Ascending aorta (tissue), 2 donors: ENCODE measurements at regions not wholly inside any gene's neighbourhood (a gene's known extent, or its start where the extent isn't known, plus 50 kb on each side); places are given as distances from the start of the nearest gene placed in this dataset.

Experiments used
- DNase-seq, 2 donors: peaks; one replicate each; pipeline ENCODE4 v3.0.0-alpha.2; 2019; ENCODE audit warnings: low spot score in 2 of 2
- H3K27ac ChIP-seq, 2 donors: fragments of 200-600 bp; sonication (generic); one replicate each; pipeline ENCODE4 v1.5.1; 2016 to 2017; ENCODE audit warnings: mild to moderate bottlenecking in 1 of 2
- H3K27me3 ChIP-seq: fragments of 200-600 bp; sonication (generic); one replicate; pipeline ENCODE4 v1.5.1; 2017
- H3K36me3 ChIP-seq, 2 donors: fragments of 200-600 bp; sonication (generic); one replicate each; pipeline ENCODE4 v1.5.1; 2016
- H3K4me1 ChIP-seq, 2 donors: fragments of 200-600 bp; sonication (generic); one replicate each; pipeline ENCODE4 v1.5.1; 2016 to 2017; ENCODE audit warnings: mild to moderate bottlenecking in 1 of 2
- H3K4me3 ChIP-seq, 2 donors: fragments of 200-600 bp; sonication (generic); one replicate each; pipeline ENCODE4 v1.5.1; 2016 to 2017; ENCODE audit warnings: mild to moderate bottlenecking in 1 of 2
- H3K9me3 ChIP-seq, 2 donors: fragments of 200-600 bp; sonication (generic); one replicate each; pipeline ENCODE4 v1.5.1; 2016
- CTCF ChIP-seq, 3 experiments: fragments of 200-600 bp in 2 of 3; fragments of 450-650 bp in 1 of 3; sonication (generic) in 2 of 3; IDR thresholded peaks; one replicate each; pipeline ENCODE4 v1.5.1; 2016 to 2019; ENCODE audit warnings: antibody characterized with exemption in 3 of 3, mild to moderate bottlenecking in 1 of 3, moderate library complexity in 1 of 3
- intact Hi-C: fragments of 100-400 bp; cut with DNase I; formaldehyde crosslinking; loops from one replicate; pipeline ENCODE4 v1.15.1; 2023

GRCh38 chr15:38699633-38700230, 135.1 kb upstream of the RASGRP1 start:
- Histone ChIP-seq H3K4me3 (no peak overlapping the region), H3K27me3 (no peaks in the 10 kb centered on the region), H3K4me1 (no peaks in the 10 kb centered on the region), H3K27ac (no peak overlapping the region), H3K36me3 (no peaks in the 10 kb centered on the region), H3K9me3 (no peaks in the 10 kb centered on the region)
- peak; percentile 45 to 84 (median 75) for TF ChIP-seq CTCF (IDR thresholded peaks at IDR 0.05)
- intact Hi-C loops: no loop called here
- DNase-seq: peak in 1 of 2 donors; percentile 69

- Histone ChIP-seq H3K36me3 (no peaks in the 10 kb centered on the region), H3K4me1 (no peaks in the 10 kb centered on the region), H3K9me3 (no peaks in the 10 kb centered on the region), H3K27ac (no peak overlapping the region), H3K4me3 (no peak overlapping the region), H3K27me3 (no peaks in the 10 kb centered on the region)
- no peak for DNase-seq
- no peak for TF ChIP-seq CTCF (IDR thresholded peaks at IDR 0.05)
- intact Hi-C loops: no loop called here
Measured at GRCh38 chr15:38701149-38701548, 136.5 kb upstream of the RASGRP1 start.

- no peaks in the 10 kb centered on the region for H3K4me1 ChIP-seq
- no peaks in the 10 kb centered on the region for H3K9me3 ChIP-seq
- H3K4me3 ChIP-seq: no peak overlapping the region
- no peak for DNase-seq
- no peaks in the 10 kb centered on the region for H3K36me3 ChIP-seq
- TF ChIP-seq CTCF (IDR thresholded peaks at IDR 0.05): no peak
- H3K27ac ChIP-seq: no peak overlapping the region
- H3K27me3 ChIP-seq: no peaks in the 10 kb centered on the region
- intact Hi-C loops: no loop called here
Measured at GRCh38 chr15:38702178-38702912, 137.7 kb upstream of the RASGRP1 start.

- no peak for TF ChIP-seq CTCF (IDR thresholded peaks at IDR 0.05)
- intact Hi-C loops: no loop called here
- H3K27me3 ChIP-seq: no peaks in the 10 kb centered on the region
- no peaks in the 10 kb centered on the region for H3K9me3 ChIP-seq
- H3K36me3 ChIP-seq: no peaks in the 10 kb centered on the region
- no peaks in the 10 kb centered on the region for H3K4me1 ChIP-seq
- no peak overlapping the region for H3K4me3 ChIP-seq
- DNase-seq: no peak
- H3K27ac ChIP-seq: no peak overlapping the region
Measured at GRCh38 chr15:38705436-38706219, 141.0 kb upstream of the RASGRP1 start.

- Histone ChIP-seq H3K27me3 (no peaks in the 10 kb centered on the region), H3K36me3 (no peaks in the 10 kb centered on the region), H3K9me3 (no peaks in the 10 kb centered on the region), H3K27ac (no peak overlapping the region), H3K4me1 (no peaks in the 10 kb centered on the region), H3K4me3 (no peak overlapping the region)
- intact Hi-C loops: no loop called here
- DNase-seq: no peak
- TF ChIP-seq CTCF (IDR thresholded peaks at IDR 0.05): no peak
Measured at GRCh38 chr15:38706956-38707355, 142.3 kb upstream of the RASGRP1 start.
